ENCODE measurements at regions not wholly inside any gene's neighbourhood (a gene's known extent, or its start where the extent isn't known, plus 50 kb on each side); places are given as distances from the start of the nearest gene placed in this dataset.
"Not testable (repeated sequence)": the region's sequence is repeated elsewhere in the genome, so short reads cannot be mapped to it uniquely, and the experiment has no call there.

DNA sequence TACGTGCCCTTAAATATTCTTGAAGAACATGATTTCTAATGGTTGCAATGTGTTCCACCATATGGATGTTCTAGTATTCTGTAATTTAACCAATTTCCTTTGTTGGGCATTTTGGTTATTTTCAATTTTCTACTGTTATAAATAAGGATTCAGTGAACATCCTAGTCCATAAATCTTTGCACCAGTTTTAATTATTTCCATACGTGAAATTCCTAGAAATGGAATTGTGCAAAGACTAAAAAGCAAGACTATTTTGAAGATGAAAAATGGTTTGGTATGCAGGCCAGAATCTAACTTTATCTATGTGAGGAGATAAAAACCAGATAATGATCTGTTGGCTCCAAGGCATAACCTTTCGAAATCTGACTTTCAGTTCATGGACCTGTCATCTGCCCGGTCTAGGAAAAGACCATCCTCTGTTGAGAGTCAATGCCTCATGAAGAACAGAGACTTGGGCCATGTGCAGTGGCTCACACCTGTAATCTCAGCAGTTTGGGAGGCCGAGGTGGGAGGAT, 633.2 kb upstream of the NRP1 start:
- TF ChIP-seq, protein P1, sequence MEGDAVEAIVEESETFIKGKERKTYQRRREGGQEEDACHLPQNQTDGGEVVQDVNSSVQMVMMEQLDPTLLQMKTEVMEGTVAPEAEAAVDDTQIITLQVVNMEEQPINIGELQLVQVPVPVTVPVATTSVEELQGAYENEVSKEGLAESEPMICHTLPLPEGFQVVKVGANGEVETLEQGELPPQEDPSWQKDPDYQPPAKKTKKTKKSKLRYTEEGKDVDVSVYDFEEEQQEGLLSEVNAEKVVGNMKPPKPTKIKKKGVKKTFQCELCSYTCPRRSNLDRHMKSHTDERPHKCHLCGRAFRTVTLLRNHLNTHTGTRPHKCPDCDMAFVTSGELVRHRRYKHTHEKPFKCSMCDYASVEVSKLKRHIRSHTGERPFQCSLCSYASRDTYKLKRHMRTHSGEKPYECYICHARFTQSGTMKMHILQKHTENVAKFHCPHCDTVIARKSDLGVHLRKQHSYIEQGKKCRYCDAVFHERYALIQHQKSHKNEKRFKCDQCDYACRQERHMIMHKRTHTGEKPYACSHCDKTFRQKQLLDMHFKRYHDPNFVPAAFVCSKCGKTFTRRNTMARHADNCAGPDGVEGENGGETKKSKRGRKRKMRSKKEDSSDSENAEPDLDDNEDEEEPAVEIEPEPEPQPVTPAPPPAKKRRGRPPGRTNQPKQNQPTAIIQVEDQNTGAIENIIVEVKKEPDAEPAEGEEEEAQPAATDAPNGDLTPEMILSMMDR (IDR thresholded peaks at IDR 0.05; ENCODE audit: insufficient read depth, low read depth, low read length, missing control alignments), result no peak
- no peak for DNase-seq (ENCODE audit: low read depth)
- no peak overlapping the region for H3K4me3 ChIP-seq (ENCODE audit: low read depth, low read length)

- no peak overlapping the region for H3K4me3 ChIP-seq (ENCODE audit: low read depth, low read length)
- no peak for DNase-seq (ENCODE audit: low read depth)
- TF ChIP-seq, protein P1 (IDR thresholded peaks at IDR 0.05; ENCODE audit: insufficient read depth, low read depth, low read length, missing control alignments), result no peak
Observed at GRCh38 chr10:33966946-33967345, 632.5 kb upstream of the NRP1 start.

DNA sequence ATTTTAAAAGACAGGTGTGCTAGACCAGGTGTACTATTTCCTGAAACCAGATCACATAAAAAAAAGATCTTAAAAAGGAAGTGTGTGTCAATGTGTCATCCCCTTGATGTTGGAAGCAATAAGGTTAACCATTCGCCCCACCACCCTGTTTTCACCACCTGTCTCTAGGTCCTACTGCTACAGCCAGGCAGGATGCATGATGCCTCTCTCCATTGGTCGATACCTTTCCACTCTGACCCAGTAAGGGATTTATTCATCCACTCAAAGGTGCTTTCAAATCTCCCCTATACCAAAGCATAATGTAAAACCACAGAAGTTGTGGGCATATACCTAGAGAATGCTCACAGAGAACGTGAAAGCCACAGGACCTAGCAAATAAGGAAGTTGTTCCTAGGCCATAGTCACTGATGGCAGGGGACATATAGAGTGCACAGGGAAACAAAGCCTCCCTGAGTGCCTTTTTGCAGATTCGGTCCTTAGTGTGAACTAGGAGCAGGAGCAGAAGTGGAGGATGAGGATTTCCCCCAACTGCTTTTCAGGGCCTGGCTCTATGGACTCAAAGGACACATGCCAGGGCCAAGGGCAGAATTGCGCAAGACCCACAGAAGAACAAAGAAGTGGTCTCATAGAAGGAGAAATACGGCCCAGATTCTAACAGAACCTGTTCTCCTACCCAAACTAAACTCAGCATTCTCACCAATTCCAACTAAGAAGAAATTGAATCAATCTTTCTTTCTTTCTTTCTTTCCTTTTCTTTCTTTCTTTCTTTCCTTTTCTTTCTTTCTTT, 631.5 kb upstream of the NRP1 start:
- no peak overlapping the region for H3K4me3 ChIP-seq (ENCODE audit: low read depth, low read length)
- DNase-seq (ENCODE audit: low read depth), result no peak
- TF ChIP-seq, protein P1 (IDR thresholded peaks at IDR 0.05; ENCODE audit: insufficient read depth, low read depth, low read length, missing control alignments), result no peak

DNA sequence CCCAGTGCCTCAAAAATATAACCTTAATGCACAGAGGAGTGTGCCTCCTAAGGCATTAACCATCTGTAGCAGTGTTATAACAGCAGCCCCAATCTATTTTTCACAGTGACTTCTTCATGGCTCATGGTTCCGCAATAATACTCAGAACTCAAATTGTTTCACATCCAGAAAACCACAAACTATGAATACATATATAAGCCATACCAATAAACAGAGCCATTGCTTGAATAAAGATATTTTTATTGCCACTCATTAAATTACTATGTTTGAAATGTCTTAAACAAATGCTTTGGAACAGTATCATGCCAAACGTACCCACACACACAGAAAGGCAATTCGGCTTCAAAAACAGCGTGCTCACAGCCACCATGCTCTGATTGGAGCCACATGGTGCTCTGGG, 629.3 kb upstream of the NRP1 start:
- TF ChIP-seq, protein P1 (IDR thresholded peaks at IDR 0.05; ENCODE audit: insufficient read depth, low read depth, low read length, missing control alignments), result no peak
- no peak for DNase-seq (ENCODE audit: low read depth)

DNA sequence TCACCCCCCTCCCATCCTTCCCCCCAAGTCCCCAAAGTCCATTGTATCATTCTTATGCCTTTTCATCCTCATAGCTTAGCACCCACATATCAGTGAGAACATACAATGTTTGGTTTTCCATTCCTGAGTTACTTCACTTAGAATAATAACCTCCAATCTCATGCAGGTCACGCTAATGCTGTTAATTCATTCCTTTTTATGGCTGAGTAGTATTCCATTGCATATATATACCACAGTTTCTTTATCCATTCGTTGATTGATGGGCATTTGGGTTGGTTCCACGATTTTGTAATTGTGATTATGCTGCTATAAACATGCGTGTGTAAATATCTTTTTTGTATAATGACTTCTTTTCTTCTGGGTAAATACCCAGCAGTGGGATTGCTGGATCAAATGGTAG, 621.9 kb upstream of the NRP1 start:
- not testable (repeated sequence) for DNase-seq (ENCODE audit: low read depth); H3K4me3 ChIP-seq (ENCODE audit: low read depth, low read length)

More for the DNA sequence above, 629.3 kb upstream of the NRP1 start:
- no peak overlapping the region for H3K4me3 ChIP-seq (ENCODE audit: low read depth, low read length)

- H3K4me3 ChIP-seq (ENCODE audit: low read depth, low read length), result no peak overlapping the region
- TF ChIP-seq, protein P1 (IDR thresholded peaks at IDR 0.05; ENCODE audit: insufficient read depth, low read depth, low read length, missing control alignments), result no peak
- DNase-seq (ENCODE audit: low read depth), result no peak
Observed at GRCh38 chr10:33955676-33956075, 621.2 kb upstream of the NRP1 start.

GRCh38 chr10:33952692-33953360, 618.4 kb upstream of the NRP1 start:
- no peak for DNase-seq (ENCODE audit: low read depth)
- TF ChIP-seq, protein P1 (IDR thresholded peaks at IDR 0.05; ENCODE audit: insufficient read depth, low read depth, low read length, missing control alignments), result no peak
- no peak overlapping the region for H3K4me3 ChIP-seq (ENCODE audit: low read depth, low read length)
